ENCODE measurements at regions not wholly inside any gene's neighbourhood (a gene's known extent, or its start where the extent isn't known, plus 50 kb on each side); places are given as distances from the start of the nearest gene placed in this dataset.

- DNase-seq: no peak
- H2AFZ ChIP-seq (ENCODE audit: low read length): no peak overlapping the region
- H3K27me3 ChIP-seq (ENCODE audit: low read length): no peaks in the 10 kb centered on the region
- H3K36me3 ChIP-seq (ENCODE audit: insufficient read depth, low read length): no peaks in the 10 kb centered on the region
- H4K20me1 ChIP-seq (ENCODE audit: insufficient read depth, low read depth, low read length): no peaks in the 10 kb centered on the region
- no peaks in the 10 kb centered on the region for H3K4me1 ChIP-seq (ENCODE audit: low read length)
- H3K9me2 ChIP-seq (replicated peaks; ENCODE audit: insufficient read depth, low read length): no peaks in the 10 kb centered on the region
- H3K9me3 ChIP-seq (ENCODE audit: low read length): peaks cover 39% of the 10 kb centered on the region
- H3K9ac ChIP-seq (ENCODE audit: low read length): no peak overlapping the region
- H3K27ac ChIP-seq (ENCODE audit: low read length): no peak overlapping the region
- H3K4me2 ChIP-seq (ENCODE audit: low read depth, low read length, poor library complexity, severe bottlenecking): no peak overlapping the region
- H3K4me3 ChIP-seq (ENCODE audit: low read length): no peak overlapping the region
- no peaks in the 10 kb centered on the region for H3K79me2 ChIP-seq (ENCODE audit: low read length)
Observed at GRCh38 chr12:84336231-84336630, 576.4 kb downstream of the SLC6A15 start.

GRCh38 chr12:84329938-84330337 lies 582.7 kb downstream of the SLC6A15 start:
- H3K9me3 ChIP-seq (ENCODE audit: low read length): peaks cover 26% of the 10 kb centered on the region
- no peaks in the 10 kb centered on the region for H3K79me2 ChIP-seq (ENCODE audit: low read length)
- no peaks in the 10 kb centered on the region for H3K4me1 ChIP-seq (ENCODE audit: low read length)
- H2AFZ ChIP-seq (ENCODE audit: low read length): no peak overlapping the region
- H3K9ac ChIP-seq (ENCODE audit: low read length): no peak overlapping the region
- no peak overlapping the region for H3K4me3 ChIP-seq (ENCODE audit: low read length)
- no peaks in the 10 kb centered on the region for H3K9me2 ChIP-seq (replicated peaks; ENCODE audit: insufficient read depth, low read length)
- H3K4me2 ChIP-seq (ENCODE audit: low read depth, low read length, poor library complexity, severe bottlenecking): no peak overlapping the region
- no peak overlapping the region for H3K27ac ChIP-seq (ENCODE audit: low read length)
- H4K20me1 ChIP-seq (ENCODE audit: insufficient read depth, low read depth, low read length): no peaks in the 10 kb centered on the region
- no peaks in the 10 kb centered on the region for H3K36me3 ChIP-seq (ENCODE audit: insufficient read depth, low read length)
- H3K27me3 ChIP-seq (ENCODE audit: low read length): no peaks in the 10 kb centered on the region
- no peak for DNase-seq

GRCh38 chr12:84315926-84316325 lies 596.7 kb downstream of the SLC6A15 start:
- Histone ChIP-seq H3K36me3 (ENCODE audit: insufficient read depth, low read length) (no peaks in the 10 kb centered on the region), H4K20me1 (ENCODE audit: insufficient read depth, low read depth, low read length) (no peaks in the 10 kb centered on the region), H3K4me3 (ENCODE audit: low read length) (no peak overlapping the region), H3K27me3 (ENCODE audit: low read length) (no peaks in the 10 kb centered on the region), H3K79me2 (ENCODE audit: low read length) (no peaks in the 10 kb centered on the region), H3K9ac (ENCODE audit: low read length) (no peak overlapping the region), H3K9me3 (ENCODE audit: low read length) (peaks cover 24% of the 10 kb centered on the region), H2AFZ (ENCODE audit: low read length) (no peak overlapping the region), H3K9me2 (replicated peaks; ENCODE audit: insufficient read depth, low read length) (no peaks in the 10 kb centered on the region), H3K4me2 (ENCODE audit: low read depth, low read length, poor library complexity, severe bottlenecking) (no peak overlapping the region), H3K27ac (ENCODE audit: low read length) (no peak overlapping the region), H3K4me1 (ENCODE audit: low read length) (no peaks in the 10 kb centered on the region)
- DNase-seq: no peak

- no peak for DNase-seq
- Histone ChIP-seq H3K27me3 (ENCODE audit: low read length) (no peaks in the 10 kb centered on the region), H3K4me3 (ENCODE audit: low read length) (no peak overlapping the region), H2AFZ (ENCODE audit: low read length) (no peak overlapping the region), H3K9me2 (replicated peaks; ENCODE audit: insufficient read depth, low read length) (no peaks in the 10 kb centered on the region), H3K9ac (ENCODE audit: low read length) (no peak overlapping the region), H3K4me2 (ENCODE audit: low read depth, low read length, poor library complexity, severe bottlenecking) (no peak overlapping the region), H3K4me1 (ENCODE audit: low read length) (no peaks in the 10 kb centered on the region), H3K27ac (ENCODE audit: low read length) (no peak overlapping the region), H3K36me3 (ENCODE audit: insufficient read depth, low read length) (no peaks in the 10 kb centered on the region), H3K9me3 (ENCODE audit: low read length) (peaks cover 25% of the 10 kb centered on the region), H4K20me1 (ENCODE audit: insufficient read depth, low read depth, low read length) (no peaks in the 10 kb centered on the region), H3K79me2 (ENCODE audit: low read length) (no peaks in the 10 kb centered on the region)
Observed at GRCh38 chr12:84313323-84313675, 599.3 kb downstream of the SLC6A15 start.

GRCh38 chr12:84308211-84308610 lies 604.4 kb downstream of the SLC6A15 start:
- Histone ChIP-seq H3K4me1 (ENCODE audit: low read length) (no peaks in the 10 kb centered on the region), H2AFZ (ENCODE audit: low read length) (no peak overlapping the region), H3K9me3 (ENCODE audit: low read length) (peaks cover 18% of the 10 kb centered on the region), H4K20me1 (ENCODE audit: insufficient read depth, low read depth, low read length) (no peaks in the 10 kb centered on the region), H3K79me2 (ENCODE audit: low read length) (no peaks in the 10 kb centered on the region), H3K27me3 (ENCODE audit: low read length) (no peaks in the 10 kb centered on the region), H3K9ac (ENCODE audit: low read length) (no peak overlapping the region), H3K27ac (ENCODE audit: low read length) (no peak overlapping the region), H3K4me3 (ENCODE audit: low read length) (no peak overlapping the region), H3K4me2 (ENCODE audit: low read depth, low read length, poor library complexity, severe bottlenecking) (no peak overlapping the region), H3K9me2 (replicated peaks; ENCODE audit: insufficient read depth, low read length) (no peaks in the 10 kb centered on the region), H3K36me3 (ENCODE audit: insufficient read depth, low read length) (no peaks in the 10 kb centered on the region)
- DNase-seq: no peak

- Histone ChIP-seq H3K4me2 (ENCODE audit: low read depth, low read length, poor library complexity, severe bottlenecking) (no peak overlapping the region), H3K9me3 (ENCODE audit: low read length) (peaks cover 11% of the 10 kb centered on the region), H3K9ac (ENCODE audit: low read length) (no peak overlapping the region), H4K20me1 (ENCODE audit: insufficient read depth, low read depth, low read length) (no peaks in the 10 kb centered on the region), H3K4me1 (ENCODE audit: low read length) (no peaks in the 10 kb centered on the region), H3K27ac (ENCODE audit: low read length) (no peak overlapping the region), H3K36me3 (ENCODE audit: insufficient read depth, low read length) (no peaks in the 10 kb centered on the region), H3K9me2 (replicated peaks; ENCODE audit: insufficient read depth, low read length) (no peaks in the 10 kb centered on the region), H2AFZ (ENCODE audit: low read length) (no peak overlapping the region), H3K79me2 (ENCODE audit: low read length) (no peaks in the 10 kb centered on the region), H3K4me3 (ENCODE audit: low read length) (no peak overlapping the region), H3K27me3 (ENCODE audit: low read length) (no peaks in the 10 kb centered on the region)
- no peak for DNase-seq
Observed at GRCh38 chr12:84305144-84305543, 607.5 kb downstream of the SLC6A15 start.

- H3K36me3 ChIP-seq (ENCODE audit: insufficient read depth, low read length): no peaks in the 10 kb centered on the region
- no peak overlapping the region for H3K27ac ChIP-seq (ENCODE audit: low read length)
- H3K79me2 ChIP-seq (ENCODE audit: low read length): no peaks in the 10 kb centered on the region
- no peaks in the 10 kb centered on the region for H3K9me2 ChIP-seq (replicated peaks; ENCODE audit: insufficient read depth, low read length)
- DNase-seq: no peak
- no peak overlapping the region for H3K4me2 ChIP-seq (ENCODE audit: low read depth, low read length, poor library complexity, severe bottlenecking)
- no peak overlapping the region for H2AFZ ChIP-seq (ENCODE audit: low read length)
- H3K27me3 ChIP-seq (ENCODE audit: low read length): no peaks in the 10 kb centered on the region
- H3K4me1 ChIP-seq (ENCODE audit: low read length): no peaks in the 10 kb centered on the region
- H3K4me3 ChIP-seq (ENCODE audit: low read length): no peak overlapping the region
- H3K9me3 ChIP-seq (ENCODE audit: low read length): 0 out of 2 replicates have a peak, but pooled peaks cover 12% of the 10 kb centered on the region
- no peak overlapping the region for H3K9ac ChIP-seq (ENCODE audit: low read length)
- H4K20me1 ChIP-seq (ENCODE audit: insufficient read depth, low read depth, low read length): no peaks in the 10 kb centered on the region
Observed at GRCh38 chr12:84294246-84294645, 618.4 kb downstream of the SLC6A15 start.

- no peak overlapping the region for H3K9ac ChIP-seq (ENCODE audit: low read length)
- H3K27ac ChIP-seq (ENCODE audit: low read length): no peak overlapping the region
- no peaks in the 10 kb centered on the region for H3K79me2 ChIP-seq (ENCODE audit: low read length)
- no peak for DNase-seq
- no peak overlapping the region for H3K4me2 ChIP-seq (ENCODE audit: low read depth, low read length, poor library complexity, severe bottlenecking)
- peaks cover 25% of the 10 kb centered on the region for H3K9me3 ChIP-seq (ENCODE audit: low read length)
- H3K4me1 ChIP-seq (ENCODE audit: low read length): no peaks in the 10 kb centered on the region
- no peak overlapping the region for H2AFZ ChIP-seq (ENCODE audit: low read length)
- no peaks in the 10 kb centered on the region for H4K20me1 ChIP-seq (ENCODE audit: insufficient read depth, low read depth, low read length)
- H3K9me2 ChIP-seq (replicated peaks; ENCODE audit: insufficient read depth, low read length): no peaks in the 10 kb centered on the region
- H3K4me3 ChIP-seq (ENCODE audit: low read length): no peak overlapping the region
- no peaks in the 10 kb centered on the region for H3K36me3 ChIP-seq (ENCODE audit: insufficient read depth, low read length)
- H3K27me3 ChIP-seq (ENCODE audit: low read length): no peaks in the 10 kb centered on the region
Observed at GRCh38 chr12:84290168-84290567, 622.4 kb downstream of the SLC6A15 start.

GRCh38 chr12:84277986-84278385 lies 634.6 kb downstream of the SLC6A15 start:
- H3K4me3 ChIP-seq (ENCODE audit: low read length): no peak overlapping the region
- no peak overlapping the region for H3K27ac ChIP-seq (ENCODE audit: low read length)
- no peak overlapping the region for H3K9ac ChIP-seq (ENCODE audit: low read length)
- H3K9me2 ChIP-seq (replicated peaks; ENCODE audit: insufficient read depth, low read length): no peaks in the 10 kb centered on the region
- H3K4me2 ChIP-seq (ENCODE audit: low read depth, low read length, poor library complexity, severe bottlenecking): no peak overlapping the region
- H3K79me2 ChIP-seq (ENCODE audit: low read length): no peaks in the 10 kb centered on the region
- H3K27me3 ChIP-seq (ENCODE audit: low read length): no peaks in the 10 kb centered on the region
- no peaks in the 10 kb centered on the region for H4K20me1 ChIP-seq (ENCODE audit: insufficient read depth, low read depth, low read length)
- DNase-seq: no peak
- no peak overlapping the region for H2AFZ ChIP-seq (ENCODE audit: low read length)
- peaks cover 7% of the 10 kb centered on the region for H3K9me3 ChIP-seq (ENCODE audit: low read length)
- no peaks in the 10 kb centered on the region for H3K4me1 ChIP-seq (ENCODE audit: low read length)
- H3K36me3 ChIP-seq (ENCODE audit: insufficient read depth, low read length): no peaks in the 10 kb centered on the region
